HL-60 (cell line): ENCODE measurements at regions not wholly inside any gene's neighbourhood (a gene's known extent, or its start where the extent isn't known, plus 50 kb on each side); places are given as distances from the start of the nearest gene placed in this dataset.

Source experiments
- DNase-seq, 2 experiments: peaks; one replicate each; pipeline ENCODE4 v3.0.0-alpha.2; 2010 to 2020; ENCODE audit warnings: low read depth in 1 of 2, low spot score in 1 of 2
- H3K27ac ChIP-seq: fragments of 250-450 bp; sonication (Bioruptor Pico); replicated peaks from 2 replicates; pipeline ENCODE4 v1.5.1; 2020; ENCODE audit warnings: mild to moderate bottlenecking, moderate library complexity
- H3K27me3 ChIP-seq: fragments of 250-450 bp; sonication (Bioruptor Pico); 2 replicates; pipeline ENCODE4 v1.5.1; 2021; ENCODE audit warnings: mild to moderate bottlenecking, moderate library complexity; ENCODE audit not compliant: insufficient read depth, poor library complexity, severe bottlenecking
- H3K4me3 ChIP-seq: replicated peaks from 2 replicates; pipeline ENCODE4 v1.5.1; 2011; ENCODE audit warnings: mild to moderate bottlenecking, control low read depth, low read length; ENCODE audit not compliant: insufficient read depth
- GABPA ChIP-seq: IDR thresholded peaks from 2 replicates; pipeline ENCODE4 v1.6.1; 2012; ENCODE audit warnings: low read depth
- POLR2AphosphoS5 ChIP-seq: IDR thresholded peaks from 2 replicates; pipeline ENCODE4 v1.6.1; 2012; ENCODE audit warnings: low read depth
- SPI1 ChIP-seq: IDR thresholded peaks from 2 replicates; pipeline ENCODE4 v1.6.1; 2012; ENCODE audit warnings: low read depth, mild to moderate bottlenecking, borderline replicate concordance
- TF ChIP-seq, protein P1 (sequence below): IDR thresholded peaks from one replicate; pipeline ENCODE4 v1.5.1; 2011; ENCODE audit warnings: low read length, control low read depth, inconsistent platforms; ENCODE audit not compliant: insufficient read depth
- TF ChIP-seq, protein P2 (sequence below): IDR thresholded peaks from 2 replicates; pipeline ENCODE4 v1.6.1; 2012; ENCODE audit warnings: low read depth; ENCODE audit not compliant: insufficient replicate concordance

DNA sequence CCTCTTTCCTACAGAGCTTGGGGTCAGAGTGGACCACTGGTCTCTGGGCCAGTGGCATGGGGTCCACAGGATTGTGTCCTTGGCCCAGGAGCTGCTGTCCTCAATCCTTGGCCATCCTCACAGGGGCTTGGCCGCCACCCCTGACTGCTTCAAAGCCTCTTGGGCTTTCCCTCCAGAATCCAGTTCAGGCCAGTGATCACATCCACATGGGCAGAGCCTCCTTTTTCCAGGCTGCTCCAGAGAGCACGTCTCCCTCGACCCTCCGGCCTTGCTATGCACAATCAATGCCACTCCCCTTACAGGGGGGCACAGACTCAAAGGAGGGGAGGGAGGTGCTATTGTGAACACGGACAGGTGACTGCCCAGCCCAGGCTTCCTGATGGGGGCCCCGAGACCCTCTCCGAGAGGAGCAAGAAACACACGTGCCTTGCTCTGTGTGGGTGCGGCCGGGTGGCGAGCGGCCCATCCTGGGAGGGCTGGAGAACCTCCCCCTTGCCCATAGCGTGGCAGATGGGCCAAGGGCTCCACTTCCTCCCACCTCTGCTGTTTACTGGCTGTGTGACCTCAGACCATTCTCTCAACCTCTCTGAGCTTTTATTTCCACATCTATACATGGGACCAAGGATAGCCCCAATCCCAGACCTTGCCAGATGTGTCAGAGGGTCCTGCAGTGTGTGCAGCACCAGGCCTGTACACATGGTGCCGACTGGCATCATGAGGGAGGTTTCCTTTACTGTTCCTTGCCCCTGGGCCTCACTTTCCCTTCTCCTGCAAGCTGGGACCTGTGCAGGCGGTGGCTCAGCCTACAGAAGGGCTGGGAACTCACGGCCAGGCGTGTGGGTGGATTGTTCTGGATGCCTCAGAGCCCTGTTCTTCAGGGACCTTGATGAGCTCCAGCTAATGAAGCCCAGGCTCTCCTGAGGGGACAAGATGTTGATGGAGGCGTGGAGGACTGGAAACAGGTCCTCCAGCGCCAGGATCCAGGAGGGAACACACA, 229.0 kb upstream of the GSE1 start:
- H3K27me3 ChIP-seq: peaks cover 7% of the 10 kb centered on the region
- no peak overlapping the region for H3K4me3 ChIP-seq
- no peak overlapping the region for H3K27ac ChIP-seq
- DNase-seq: no peak
- TF ChIP-seq, protein P1, sequence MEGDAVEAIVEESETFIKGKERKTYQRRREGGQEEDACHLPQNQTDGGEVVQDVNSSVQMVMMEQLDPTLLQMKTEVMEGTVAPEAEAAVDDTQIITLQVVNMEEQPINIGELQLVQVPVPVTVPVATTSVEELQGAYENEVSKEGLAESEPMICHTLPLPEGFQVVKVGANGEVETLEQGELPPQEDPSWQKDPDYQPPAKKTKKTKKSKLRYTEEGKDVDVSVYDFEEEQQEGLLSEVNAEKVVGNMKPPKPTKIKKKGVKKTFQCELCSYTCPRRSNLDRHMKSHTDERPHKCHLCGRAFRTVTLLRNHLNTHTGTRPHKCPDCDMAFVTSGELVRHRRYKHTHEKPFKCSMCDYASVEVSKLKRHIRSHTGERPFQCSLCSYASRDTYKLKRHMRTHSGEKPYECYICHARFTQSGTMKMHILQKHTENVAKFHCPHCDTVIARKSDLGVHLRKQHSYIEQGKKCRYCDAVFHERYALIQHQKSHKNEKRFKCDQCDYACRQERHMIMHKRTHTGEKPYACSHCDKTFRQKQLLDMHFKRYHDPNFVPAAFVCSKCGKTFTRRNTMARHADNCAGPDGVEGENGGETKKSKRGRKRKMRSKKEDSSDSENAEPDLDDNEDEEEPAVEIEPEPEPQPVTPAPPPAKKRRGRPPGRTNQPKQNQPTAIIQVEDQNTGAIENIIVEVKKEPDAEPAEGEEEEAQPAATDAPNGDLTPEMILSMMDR: no peak
- no peak for TF ChIP-seq POLR2AphosphoS5
- TF ChIP-seq, protein P2, sequence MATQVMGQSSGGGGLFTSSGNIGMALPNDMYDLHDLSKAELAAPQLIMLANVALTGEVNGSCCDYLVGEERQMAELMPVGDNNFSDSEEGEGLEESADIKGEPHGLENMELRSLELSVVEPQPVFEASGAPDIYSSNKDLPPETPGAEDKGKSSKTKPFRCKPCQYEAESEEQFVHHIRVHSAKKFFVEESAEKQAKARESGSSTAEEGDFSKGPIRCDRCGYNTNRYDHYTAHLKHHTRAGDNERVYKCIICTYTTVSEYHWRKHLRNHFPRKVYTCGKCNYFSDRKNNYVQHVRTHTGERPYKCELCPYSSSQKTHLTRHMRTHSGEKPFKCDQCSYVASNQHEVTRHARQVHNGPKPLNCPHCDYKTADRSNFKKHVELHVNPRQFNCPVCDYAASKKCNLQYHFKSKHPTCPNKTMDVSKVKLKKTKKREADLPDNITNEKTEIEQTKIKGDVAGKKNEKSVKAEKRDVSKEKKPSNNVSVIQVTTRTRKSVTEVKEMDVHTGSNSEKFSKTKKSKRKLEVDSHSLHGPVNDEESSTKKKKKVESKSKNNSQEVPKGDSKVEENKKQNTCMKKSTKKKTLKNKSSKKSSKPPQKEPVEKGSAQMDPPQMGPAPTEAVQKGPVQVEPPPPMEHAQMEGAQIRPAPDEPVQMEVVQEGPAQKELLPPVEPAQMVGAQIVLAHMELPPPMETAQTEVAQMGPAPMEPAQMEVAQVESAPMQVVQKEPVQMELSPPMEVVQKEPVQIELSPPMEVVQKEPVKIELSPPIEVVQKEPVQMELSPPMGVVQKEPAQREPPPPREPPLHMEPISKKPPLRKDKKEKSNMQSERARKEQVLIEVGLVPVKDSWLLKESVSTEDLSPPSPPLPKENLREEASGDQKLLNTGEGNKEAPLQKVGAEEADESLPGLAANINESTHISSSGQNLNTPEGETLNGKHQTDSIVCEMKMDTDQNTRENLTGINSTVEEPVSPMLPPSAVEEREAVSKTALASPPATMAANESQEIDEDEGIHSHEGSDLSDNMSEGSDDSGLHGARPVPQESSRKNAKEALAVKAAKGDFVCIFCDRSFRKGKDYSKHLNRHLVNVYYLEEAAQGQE: no peak

DNA sequence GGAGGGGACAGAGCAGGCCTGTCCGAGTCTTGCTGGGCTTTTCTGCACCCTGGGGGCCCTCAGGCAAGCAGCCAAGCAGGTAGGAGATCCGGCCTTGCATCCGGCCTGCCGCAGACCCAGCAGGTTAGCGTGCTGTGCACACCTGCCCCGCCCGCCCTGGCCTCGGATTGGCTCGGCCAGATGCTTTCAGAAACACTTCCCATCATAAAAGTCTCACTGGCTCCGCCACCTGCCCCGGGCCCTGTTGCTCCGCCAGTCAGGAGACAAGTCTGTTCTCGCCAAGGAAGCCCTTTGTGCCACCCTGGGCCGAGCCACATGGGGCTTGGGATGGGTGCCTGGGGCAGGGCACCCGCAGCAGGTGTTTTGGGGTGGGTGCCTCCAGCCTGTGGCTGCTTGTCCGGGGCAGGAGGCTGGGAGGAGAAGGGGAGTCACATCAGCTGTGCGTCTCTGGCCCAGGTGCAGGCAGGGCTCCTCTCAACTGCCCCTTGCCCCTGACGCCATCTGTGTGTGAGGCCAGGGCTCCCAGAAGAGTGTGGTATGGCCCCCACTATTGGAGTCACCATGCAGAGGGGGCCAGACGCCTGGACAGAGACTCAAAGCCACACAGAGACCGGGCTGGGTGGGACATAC, 228.2 kb upstream of the GSE1 start:
- no peak for DNase-seq
- no peak overlapping the region for H3K27ac ChIP-seq
- TF ChIP-seq, protein P1: no peak
- TF ChIP-seq GABPA (no peak), POLR2AphosphoS5 (no peak), SPI1 (no peak)
- TF ChIP-seq, protein P2: no peak
- peaks cover 7% of the 10 kb centered on the region for H3K27me3 ChIP-seq
- H3K4me3 ChIP-seq: no peak overlapping the region

DNA sequence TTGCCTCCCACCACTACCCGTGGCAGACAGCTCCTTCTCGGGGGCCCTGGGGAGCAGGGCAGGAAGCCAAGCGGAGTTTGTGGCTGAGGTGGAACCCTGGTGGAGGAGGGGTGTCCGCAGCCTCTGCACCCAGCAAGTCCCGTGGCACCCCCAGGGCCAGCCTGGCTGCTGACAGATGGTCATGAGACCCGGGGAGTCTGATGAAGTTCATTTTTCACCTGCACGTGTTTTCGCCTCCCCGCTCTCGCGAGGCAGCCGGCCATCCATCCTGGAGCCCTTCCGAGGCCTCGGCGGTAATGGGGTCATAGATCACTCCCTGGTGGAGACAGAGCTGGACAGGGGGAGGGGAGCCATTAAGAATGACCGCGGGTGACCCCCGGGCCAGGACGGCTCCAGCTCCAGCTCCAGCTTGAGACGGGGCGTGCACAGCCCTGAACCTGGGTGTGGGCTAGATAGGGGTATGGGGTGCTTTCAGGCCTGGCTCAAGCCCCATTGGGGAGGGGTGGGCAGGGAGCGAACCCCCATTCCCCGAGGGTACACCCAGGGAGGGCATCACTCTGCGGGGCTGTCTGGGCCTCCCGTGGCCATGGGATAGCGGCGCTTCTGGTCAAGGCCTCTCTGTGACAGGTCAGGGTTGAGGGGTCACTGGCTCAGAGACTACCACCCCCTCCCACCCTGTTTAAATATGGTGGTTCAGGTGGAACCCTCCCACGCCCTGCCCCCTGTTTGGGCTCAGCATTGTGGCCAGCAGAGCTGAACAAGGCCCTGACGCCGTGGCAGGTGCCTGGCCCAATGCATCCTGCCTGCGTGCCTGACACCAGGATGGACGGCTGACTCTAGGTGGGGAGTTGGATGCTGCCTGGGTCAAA, 227.4 kb upstream of the GSE1 start:
- no peak overlapping the region for H3K4me3 ChIP-seq
- H3K27me3 ChIP-seq: peaks cover 7% of the 10 kb centered on the region
- TF ChIP-seq POLR2AphosphoS5 (no peak), SPI1 (no peak)
- TF ChIP-seq, protein P1: no peak
- TF ChIP-seq, protein P2: no peak
- no peak for DNase-seq
- no peak overlapping the region for H3K27ac ChIP-seq
